ENCODE measurements at regions not wholly inside any gene's neighbourhood (a gene's known extent, or its start where the extent isn't known, plus 50 kb on each side); places are given as distances from the start of the nearest gene placed in this dataset.

- DNase-seq = no peak
Observed at GRCh38 chr3:111481551-111481950, 60.4 kb upstream of the CD96 start.

- no peak for DNase-seq
Observed at GRCh38 chr3:111482574-111482973, 59.4 kb upstream of the CD96 start.

GRCh38 chr3:111485086-111485485 is 56.9 kb upstream of the CD96 start:
- no peak for DNase-seq

Data from DMS153 (cell line).